GM18951 (cell line): ENCODE measurements at regions not wholly inside any gene's neighbourhood (a gene's known extent, or its start where the extent isn't known, plus 50 kb on each side); places are given as distances from the start of the nearest gene placed in this dataset.

Experiments used
- POLR2A ChIP-seq: IDR thresholded peaks from 4 replicates; pipeline ENCODE4 v1.6.1; 2011; ENCODE audit warnings: mild to moderate bottlenecking; ENCODE audit not compliant: insufficient read length, insufficient read depth; ENCODE audit errors: extremely low read depth
- in situ Hi-C: fragments of 300-500 bp; cut with MboI; formaldehyde crosslinking; loops from one replicate; pipeline ENCODE4 v1.12.0; 2022; ENCODE audit warnings: low sequenced_read_pairs, mixed read lengths, inconsistent platforms; ENCODE audit not compliant: unreplicated experiment

GRCh38 chr5:3931976-3932375 is 336.3 kb downstream of the IRX1 start:
- in situ Hi-C loops = no loop called here
- no peak for TF ChIP-seq POLR2A

- in situ Hi-C loops = no loop called here
- no peak for TF ChIP-seq POLR2A
These were observed 337.9 kb downstream of the IRX1 start for GRCh38 chr5:3933536-3933935.

GRCh38 chr5:3933966-3934365 is 338.3 kb downstream of the IRX1 start:
- no peak for TF ChIP-seq POLR2A
- in situ Hi-C loops = no loop called here

GRCh38 chr5:3943859-3944258 is 348.2 kb downstream of the IRX1 start:
- in situ Hi-C loops = no loop called here
- TF ChIP-seq POLR2A = no peak

GRCh38 chr5:3944930-3945329 is 349.3 kb downstream of the IRX1 start:
- no peak for TF ChIP-seq POLR2A
- in situ Hi-C loops = no loop called here

GRCh38 chr5:3948838-3949237 is 353.2 kb downstream of the IRX1 start:
- no peak for TF ChIP-seq POLR2A
- in situ Hi-C loops = no loop called here

GRCh38 chr5:3954199-3954598 is 358.6 kb downstream of the IRX1 start:
- no peak for TF ChIP-seq POLR2A
- in situ Hi-C loops = no loop called here

GRCh38 chr5:3954633-3955032 is 359.0 kb downstream of the IRX1 start:
- no peak for TF ChIP-seq POLR2A
- in situ Hi-C loops = no loop called here

GRCh38 chr5:3957658-3958057 is 362.0 kb downstream of the IRX1 start:
- no peak for TF ChIP-seq POLR2A
- in situ Hi-C loops = no loop called here

- no peak for TF ChIP-seq POLR2A
- in situ Hi-C loops = no loop called here
These were observed 362.8 kb downstream of the IRX1 start for GRCh38 chr5:3958389-3958788.

- TF ChIP-seq POLR2A = no peak
- in situ Hi-C loops = no loop called here
These were observed 366.5 kb downstream of the IRX1 start for GRCh38 chr5:3962113-3962512.

- in situ Hi-C loops = no loop called here
- no peak for TF ChIP-seq POLR2A
These were observed 368.0 kb downstream of the IRX1 start for GRCh38 chr5:3963652-3964051.

- TF ChIP-seq POLR2A = no peak
- in situ Hi-C loops = no loop called here
These were observed 384.5 kb downstream of the IRX1 start for GRCh38 chr5:3980156-3980555.

GRCh38 chr5:3987867-3988266 is 392.2 kb downstream of the IRX1 start:
- TF ChIP-seq POLR2A = no peak
- in situ Hi-C loops = no loop called here

GRCh38 chr5:3993856-3994473 is 398.3 kb downstream of the IRX1 start:
- in situ Hi-C loops = no loop called here
- no peak for TF ChIP-seq POLR2A

GRCh38 chr5:3994628-3995027 is 399.0 kb downstream of the IRX1 start:
- in situ Hi-C loops = no loop called here
- TF ChIP-seq POLR2A = no peak
